ENCODE measurements at regions not wholly inside any gene's neighbourhood (a gene's known extent, or its start where the extent isn't known, plus 50 kb on each side); places are given as distances from the start of the nearest gene placed in this dataset.

GRCh38 chr2:167607731-167608130, 639.7 kb downstream of the STK39 start:
- TF ChIP-seq CTCF (IDR thresholded peaks at IDR 0.05 in 8 of 11, conservative IDR thresholded peaks at IDR 0.05 in 3 of 11) (no peak), POLR2A (IDR thresholded peaks at IDR 0.05) (no peak)
